PFSK-1 (cell line): ENCODE measurements at regions not wholly inside any gene's neighbourhood (a gene's known extent, or its start where the extent isn't known, plus 50 kb on each side); places are given as distances from the start of the nearest gene placed in this dataset.

Experiments
- POLR2AphosphoS5 ChIP-seq: IDR thresholded peaks from 2 replicates; pipeline ENCODE4 v1.6.1; 2012; ENCODE audit warnings: low read depth, mild to moderate bottlenecking, control low read depth, low read length, moderate library complexity
- REST ChIP-seq, 2 experiments: IDR thresholded peaks; 2 replicates each; pipeline versions ENCODE4 v1.6.1 to v1.8.0; 2011 to 2012; ENCODE audit warnings: low read depth in 2 of 2, low read length in 2 of 2, control low read depth in 1 of 2, inconsistent platforms in 1 of 2, mild to moderate bottlenecking in 1 of 2, moderate library complexity in 1 of 2; ENCODE audit not compliant: insufficient read depth in 1 of 2

- TF ChIP-seq REST (IDR thresholded peaks at IDR 0.05; ENCODE audit: insufficient read depth in 1 of 2, low read depth in 2 of 2, low read length in 2 of 2) (no peak), POLR2AphosphoS5 (no peak)
These were observed 927.9 kb upstream of the TMEM132C start for GRCh38 chr12:127339065-127339464.
